ENCODE measurements at regions not wholly inside any gene's neighbourhood (a gene's known extent, or its start where the extent isn't known, plus 50 kb on each side); places are given as distances from the start of the nearest gene placed in this dataset.

GRCh38 chr17:73794336-73794735, 150.1 kb upstream of the SDK2 start:
- no peaks in the 10 kb centered on the region for H3K79me2 ChIP-seq (ENCODE audit: control insufficient read depth in 1 of 2, insufficient read depth in 2 of 2, low read length in 2 of 2)
- no peaks in the 10 kb centered on the region for H3K36me3 ChIP-seq (ENCODE audit: control insufficient read depth in 2 of 4, insufficient read depth in 4 of 4, low read length in 3 of 4)
- no peak overlapping the region for H2BK5ac ChIP-seq (ENCODE audit: low read depth, low read length)
- no peak overlapping the region for H3K23ac ChIP-seq (ENCODE audit: insufficient read length)
- no peak for TF ChIP-seq RFX5 (IDR thresholded peaks at IDR 0.05; ENCODE audit: borderline replicate concordance, low read depth, low read length)
- no peak overlapping the region; the same call in 1 of the 2 replicates for H2BK12ac ChIP-seq (ENCODE audit: low read depth, low read length)
- H2AK5ac ChIP-seq (ENCODE audit: low read depth, low read length): peak overlapping the region; percentile 16; the same call in 1 of the 2 replicates
- H2BK15ac ChIP-seq (ENCODE audit: low read length): no peak overlapping the region
- H2AFZ ChIP-seq (ENCODE audit: low read length): no peak overlapping the region
- H4K8ac ChIP-seq (ENCODE audit: extremely low read depth, insufficient read depth, low read length): no peak overlapping the region
- H3K4ac ChIP-seq (replicated peaks; ENCODE audit: insufficient read length, low read depth, low read length): no peak overlapping the region
- H3K56ac ChIP-seq (replicated peaks; ENCODE audit: insufficient read length, low read depth, low read length): no peak overlapping the region
- ChIA-PET CTCF (ENCODE audit: partially characterized antibody) (interaction anchor here (1.1 to 1.4 kb wide), 3 partner anchors 11 to 172 kb away, joined by 3 read pairs; no protein-coding TSS in a partner anchor), POLR2A (ENCODE audit: partially characterized antibody) (no interaction called here)
- no peak overlapping the region for H4K5ac ChIP-seq (ENCODE audit: insufficient read length, low read depth, low read length)
- no peaks in the 10 kb centered on the region; a peak in 1 of 7 replicates for H3K4me1 ChIP-seq (replicated peaks in 1 of 4; ENCODE audit: control insufficient read depth in 3 of 4, insufficient read depth in 4 of 4, low read length in 3 of 4)
- H3K9ac ChIP-seq (replicated peaks in 1 of 4; ENCODE audit: extremely low read depth in 1 of 4, low read depth in 3 of 4, low read length in 3 of 4): no peak overlapping the region
- H3K27ac ChIP-seq (ENCODE audit: low read depth, low read length): no peak overlapping the region
- no peak overlapping the region for H3K18ac ChIP-seq (ENCODE audit: extremely low read depth, low read length)
- no peaks in the 10 kb centered on the region for H3K79me1 ChIP-seq (ENCODE audit: low read depth, low read length)
- no peak overlapping the region for H2BK120ac ChIP-seq (replicated peaks; ENCODE audit: low read depth, low read length)
- no peak overlapping the region for H3K14ac ChIP-seq (ENCODE audit: insufficient read length)
- no peak for DNase-seq (ENCODE audit: low read depth in 1 of 2, low spot score in 2 of 2)
- no peaks in the 10 kb centered on the region for H4K20me1 ChIP-seq (replicated peaks in 1 of 2; ENCODE audit: control insufficient read depth in 1 of 2, insufficient read depth in 2 of 2, low read length in 2 of 2)
- FAIRE-seq: no peak
- no peak overlapping the region for H3K4me2 ChIP-seq (ENCODE audit: insufficient read depth in 1 of 2, low read depth in 2 of 2, low read length in 2 of 2)
- H2BK20ac ChIP-seq (ENCODE audit: low read length): no peak overlapping the region; the same call in 1 of the 2 replicates
- H3K9me3 ChIP-seq (ENCODE audit: insufficient read depth in 2 of 2, low read depth in 1 of 2, low read length in 1 of 2): no peaks in the 10 kb centered on the region
- no peaks in the 10 kb centered on the region for H3K23me2 ChIP-seq (ENCODE audit: low read depth, low read length)
- WGBS, 2 experiments (ENCODE audit: extremely low coverage in 1 of 2, insufficient coverage in 1 of 2, insufficient read length in 1 of 2, insufficient replicate concordance in 2 of 2, low coverage in 1 of 2, low lambda C conversion rate in 2 of 2, missing lambda C conversion rate in 1 of 2): 92% methylated on average over 7 of the region's 7 CpGs; no CpG with 5 or more reads in 1 of the 2 experiments
- H4K91ac ChIP-seq (replicated peaks; ENCODE audit: insufficient read length, low read length): no peak overlapping the region
- no peak overlapping the region for H3K4me3 ChIP-seq (ENCODE audit: extremely low read depth in 1 of 4, insufficient read depth in 2 of 4, low read depth in 3 of 4, low read length in 4 of 4)
- peaks cover 0 to 2% (median 0%) of the 10 kb centered on the region in 4 experiments; a peak in 2 of 7 replicates for H3K27me3 ChIP-seq (replicated peaks in 1 of 4; ENCODE audit: control insufficient read depth in 3 of 4, extremely low read depth in 1 of 4, insufficient read depth in 3 of 4, low read length in 3 of 4)
